Suppressor macrophage treated with lipopolysaccharide for 4 hours (primary cell): ENCODE measurements at regions not wholly inside any gene's neighbourhood (a gene's known extent, or its start where the extent isn't known, plus 50 kb on each side); places are given as distances from the start of the nearest gene placed in this dataset.
A peak's percentile ranks its signal among the peaks of the same experiment; 100 is the strongest.

ENCODE experiments used
- DNase-seq: peaks from one replicate; pipeline ENCODE4 v3.0.0-alpha.2; 2020

- DNase-seq, result no peak
These were observed 159.8 kb upstream of the KIT start for GRCh38 chr4:54497947-54498346.

- no peak for DNase-seq
These were observed 159.1 kb upstream of the KIT start for GRCh38 chr4:54498661-54499111.

- DNase-seq, result no peak
These were observed 158.3 kb upstream of the KIT start for GRCh38 chr4:54499308-54500074.

- DNase-seq, result no peak
These were observed 152.4 kb upstream of the KIT start for GRCh38 chr4:54505362-54505761.

GRCh38 chr4:54505996-54506395 lies 151.8 kb upstream of the KIT start:
- DNase-seq, result no peak

GRCh38 chr4:54509057-54509456 lies 148.7 kb upstream of the KIT start:
- DNase-seq, result no peak

- DNase-seq, result no peak
These were observed 144.6 kb upstream of the KIT start for GRCh38 chr4:54513204-54513603.

- DNase-seq, result no peak
These were observed 144.0 kb upstream of the KIT start for GRCh38 chr4:54513741-54514140.

- no peak for DNase-seq
These were observed 141.1 kb upstream of the KIT start for GRCh38 chr4:54516556-54517215.

GRCh38 chr4:54517781-54518444 lies 139.8 kb upstream of the KIT start:
- DNase-seq, result no peak

GRCh38 chr4:54525602-54526001 lies 132.2 kb upstream of the KIT start:
- no peak for DNase-seq

GRCh38 chr4:54526560-54526959 lies 131.2 kb upstream of the KIT start:
- no peak for DNase-seq

- DNase-seq, result no peak
These were observed 130.2 kb upstream of the KIT start for GRCh38 chr4:54527532-54527931.

GRCh38 chr4:54539500-54540029 lies 118.2 kb upstream of the KIT start:
- peak; percentile 34 for DNase-seq

GRCh38 chr4:54540931-54541330 lies 116.8 kb upstream of the KIT start:
- peak; percentile 6 for DNase-seq

GRCh38 chr4:54541426-54542118 lies 116.2 kb upstream of the KIT start:
- DNase-seq, result no peak

GRCh38 chr4:54542119-54542438 lies 115.7 kb upstream of the KIT start:
- no peak for DNase-seq

GRCh38 chr4:54542540-54543041 lies 115.2 kb upstream of the KIT start:
- DNase-seq, result no peak

- DNase-seq, result no peak
These were observed 114.5 kb upstream of the KIT start for GRCh38 chr4:54543088-54543795.

- no peak for DNase-seq
These were observed 111.9 kb upstream of the KIT start for GRCh38 chr4:54545663-54546424.

GRCh38 chr4:54547299-54548097 lies 110.3 kb upstream of the KIT start:
- no peak for DNase-seq
